ENCODE measurements at regions not wholly inside any gene's neighbourhood (a gene's known extent, or its start where the extent isn't known, plus 50 kb on each side); places are given as distances from the start of the nearest gene placed in this dataset.

GRCh38 chr12:124120739-124121138 lies 147.7 kb downstream of the ZNF664 start:
- Histone ChIP-seq H2BK20ac (ENCODE audit: low read length) (no peak overlapping the region), H3K79me2 (ENCODE audit: control insufficient read depth in 1 of 2, insufficient read depth in 2 of 2, low read length in 2 of 2) (no peaks in the 10 kb centered on the region), H2BK12ac (ENCODE audit: low read depth, low read length) (no peak overlapping the region), H4K8ac (ENCODE audit: extremely low read depth, insufficient read depth, low read length) (no peak overlapping the region), H3K23me2 (ENCODE audit: low read depth, low read length) (no peaks in the 10 kb centered on the region), H2BK5ac (ENCODE audit: low read depth, low read length) (no peak overlapping the region), H2BK120ac (replicated peaks; ENCODE audit: low read depth, low read length) (no peak overlapping the region), H3K14ac (ENCODE audit: insufficient read length) (no peak overlapping the region), H3K36me3 (ENCODE audit: control insufficient read depth in 2 of 4, insufficient read depth in 4 of 4, low read length in 3 of 4) (no peaks in the 10 kb centered on the region; a peak in 1 of 8 replicates), H3K23ac (ENCODE audit: insufficient read length) (no peak overlapping the region), H3K27me3 (replicated peaks in 1 of 4; ENCODE audit: control insufficient read depth in 3 of 4, extremely low read depth in 1 of 4, insufficient read depth in 3 of 4, low read length in 3 of 4) (no peaks in the 10 kb centered on the region), H2AK5ac (ENCODE audit: low read depth, low read length) (no peak overlapping the region), H3K4me3 (ENCODE audit: extremely low read depth in 1 of 4, insufficient read depth in 2 of 4, low read depth in 3 of 4, low read length in 4 of 4) (no peak overlapping the region), H3K9me3 (ENCODE audit: insufficient read depth in 2 of 2, low read depth in 1 of 2, low read length in 1 of 2) (no peaks in the 10 kb centered on the region), H4K20me1 (replicated peaks in 1 of 2; ENCODE audit: control insufficient read depth in 1 of 2, insufficient read depth in 2 of 2, low read length in 2 of 2) (no peaks in the 10 kb centered on the region), H2BK15ac (ENCODE audit: low read length) (no peak overlapping the region), H3K18ac (ENCODE audit: extremely low read depth, low read length) (no peak overlapping the region), H3K4ac (replicated peaks; ENCODE audit: insufficient read length, low read depth, low read length) (no peak overlapping the region), H3K27ac (ENCODE audit: low read depth, low read length) (no peak overlapping the region), H3K4me2 (ENCODE audit: insufficient read depth in 1 of 2, low read depth in 2 of 2, low read length in 2 of 2) (no peak overlapping the region), H3K4me1 (replicated peaks in 1 of 4; ENCODE audit: control insufficient read depth in 3 of 4, insufficient read depth in 4 of 4, low read length in 3 of 4) (peaks cover 0 to 18% (median 5%) of the 10 kb centered on the region in 4 experiments; a peak in 6 of 7 replicates), H2AFZ (ENCODE audit: low read length) (no peak overlapping the region), H3K56ac (replicated peaks; ENCODE audit: insufficient read length, low read depth, low read length) (no peak overlapping the region), H3K79me1 (ENCODE audit: low read depth, low read length) (no peaks in the 10 kb centered on the region; the same call in 1 of the 2 replicates), H4K5ac (ENCODE audit: insufficient read length, low read depth, low read length) (no peak overlapping the region), H3K9ac (replicated peaks in 1 of 4; ENCODE audit: extremely low read depth in 1 of 4, low read depth in 3 of 4, low read length in 3 of 4) (no peak overlapping the region), H4K91ac (replicated peaks; ENCODE audit: insufficient read length, low read length) (no peak overlapping the region)
- FAIRE-seq = no peak
- TF ChIP-seq CREB1 (IDR thresholded peaks at IDR 0.05) = no peak
- no peak for TF ChIP-seq TCF12 (IDR thresholded peaks at IDR 0.05; ENCODE audit: low read depth, low read length)
- TF ChIP-seq SRF (IDR thresholded peaks at IDR 0.05; ENCODE audit: low read depth, low read length) = no peak
- no peak for TF ChIP-seq CTCF (IDR thresholded peaks at IDR 0.05; ENCODE audit: control extremely low read depth in 1 of 3, insufficient read depth in 1 of 3, low read depth in 1 of 3, low read length in 3 of 3)
- TF ChIP-seq RFX5 (IDR thresholded peaks at IDR 0.05; ENCODE audit: borderline replicate concordance, low read depth, low read length) = no peak
- TF ChIP-seq SIRT6 (IDR thresholded peaks at IDR 0.05; ENCODE audit: low read length) = no peak
- no peak for TF ChIP-seq TAF7 (optimal IDR thresholded peaks at IDR 0.05; ENCODE audit: borderline replicate concordance, low read depth, low read length)
- WGBS, 2 experiments (ENCODE audit: extremely low coverage in 1 of 2, insufficient coverage in 1 of 2, insufficient read length in 1 of 2, insufficient replicate concordance in 2 of 2, low coverage in 1 of 2, low lambda C conversion rate in 2 of 2, missing lambda C conversion rate in 1 of 2) = 78% methylated on average over 6 of the region's 6 CpGs; no CpG with 5 or more reads in 1 of the 2 experiments
- ChIA-PET CTCF (ENCODE audit: partially characterized antibody) (no interaction called here), POLR2A (ENCODE audit: partially characterized antibody) (interaction anchor here (2.0 kb wide), 1 partner anchor 20 kb away, joined by 6 read pairs; no protein-coding TSS in a partner anchor)
- no peak for DNase-seq (ENCODE audit: low read depth in 1 of 2, low spot score in 2 of 2)
